ENCODE measurements at regions not wholly inside any gene's neighbourhood (a gene's known extent, or its start where the extent isn't known, plus 50 kb on each side); places are given as distances from the start of the nearest gene placed in this dataset.

DNA sequence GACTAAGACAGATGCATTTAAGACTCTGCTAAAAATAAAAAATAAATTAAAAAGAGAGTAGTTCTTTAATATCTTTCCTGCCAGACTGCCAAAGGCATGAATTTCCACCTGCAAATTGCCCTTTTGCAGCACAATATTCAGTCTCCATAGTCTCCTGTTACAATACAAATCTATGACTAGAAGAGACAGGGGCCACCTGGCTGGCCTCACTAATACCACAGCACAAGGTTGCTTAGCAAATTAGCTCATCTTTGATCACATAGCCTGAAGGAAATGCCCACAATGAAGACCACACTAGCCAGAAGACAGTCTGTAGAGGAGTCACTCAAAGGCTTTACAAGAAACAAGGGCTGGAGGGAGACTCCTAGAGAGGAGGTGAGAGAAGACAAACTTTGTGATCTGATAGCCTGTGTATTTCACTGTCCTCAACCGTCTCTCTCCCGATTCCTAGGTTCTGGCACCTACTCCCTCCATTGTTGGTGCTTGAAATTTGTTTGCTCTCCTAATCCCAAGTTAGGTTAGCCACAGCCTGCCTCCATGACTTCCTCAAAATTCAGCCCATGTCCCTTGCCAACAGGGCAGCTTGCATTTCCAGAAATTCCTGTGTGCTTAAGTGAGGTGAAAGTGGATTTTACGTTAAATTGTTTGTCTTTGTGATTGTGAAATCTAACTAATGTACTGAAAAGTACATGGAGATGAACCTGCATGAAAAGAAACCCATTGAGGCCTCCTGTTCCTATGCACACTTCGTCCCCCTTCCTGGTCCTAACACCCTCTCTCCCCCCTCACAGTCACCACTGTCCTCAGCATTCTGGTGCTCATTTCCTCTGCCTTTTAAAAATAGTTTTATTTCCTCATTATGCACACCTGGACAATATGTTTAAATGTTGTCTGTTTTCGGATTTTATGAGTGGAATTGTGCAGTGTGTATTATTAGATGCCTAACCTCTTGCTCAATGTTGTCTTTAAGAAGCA lies 88.7 kb upstream of the PLXNC1 start:
- no peak overlapping the region for H3K27ac ChIP-seq (ENCODE audit: extremely low read depth, low read depth, low read length)
- POLR2A ChIA-PET, result no interaction called here
- peaks cover 0 to 6% of the 10 kb centered on the region in 2 experiments; a peak in 3 of 5 replicates for H3K27me3 ChIP-seq (ENCODE audit: control insufficient read depth in 2 of 2, insufficient read depth in 2 of 2, low read length in 2 of 2)
- H3K9ac ChIP-seq (ENCODE audit: insufficient read depth in 1 of 2, low read depth in 2 of 2, low read length in 2 of 2), result no peak overlapping the region
- intact Hi-C loops (cut with micrococcal nuclease) (no loop called here), in situ Hi-C loops (cut with MboI) (no loop called here)
- H3K9me1 ChIP-seq (ENCODE audit: control insufficient read depth, insufficient read depth, low read length), result no peaks in the 10 kb centered on the region
- H3K79me2 ChIP-seq (ENCODE audit: control insufficient read depth, insufficient read depth, low read length), result no peaks in the 10 kb centered on the region
- no peak for FAIRE-seq
- no peaks in the 10 kb centered on the region for H3K4me1 ChIP-seq (replicated peaks in 1 of 2; ENCODE audit: control insufficient read depth in 2 of 2, insufficient read depth in 2 of 2, low read length in 2 of 2)
- ATAC-seq, result no peak
- no TSS peak for BruUV-seq (replicated peaks)
- no peak overlapping the region for H3K4me3 ChIP-seq
- H3K4me2 ChIP-seq (ENCODE audit: insufficient read depth, low read length), result no peak overlapping the region
- H3K9me3 ChIP-seq (replicated peaks; ENCODE audit: control insufficient read depth, insufficient read depth, low read depth, low read length), result no peaks in the 10 kb centered on the region
- peak overlapping the region; percentile 18; the same call in 1 of the 2 replicates for H2AFZ ChIP-seq (ENCODE audit: low read depth, low read length)
- no peaks in the 10 kb centered on the region for H4K20me1 ChIP-seq (replicated peaks; ENCODE audit: control insufficient read depth, insufficient read depth, low read length)
- 7% methylated on average over 5 of the region's 5 CpGs for WGBS (ENCODE audit: insufficient coverage, low coverage, missing lambda C conversion rate)
- no peaks in the 10 kb centered on the region for H3K36me3 ChIP-seq (ENCODE audit: control insufficient read depth, insufficient read depth, low read length)
- no peak for DNase-seq (ENCODE audit: extremely low read depth in 1 of 4, low spot score in 3 of 4)
- CTCF ChIA-PET (ENCODE audit: low intra/inter-chr PET ratio), result no interaction called here
- TF ChIP-seq ARID4B (CRISPR knock-in tag; IDR thresholded peaks at IDR 0.05) (no peak), SPI1 (IDR thresholded peaks at IDR 0.05; ENCODE audit: borderline replicate concordance, low read depth, low read length) (peak; percentile 32; the same call in 1 of the 2 replicates), EP300 (IDR thresholded peaks at IDR 0.05; ENCODE audit: low read length) (no peak)

Measured in K562 (cell line).